Astrocyte (in vitro differentiated cells and primary cell): ENCODE measurements at regions not wholly inside any gene's neighbourhood (a gene's known extent, or its start where the extent isn't known, plus 50 kb on each side); places are given as distances from the start of the nearest gene placed in this dataset.

Experiments
- EZH2 ChIP-seq: IDR thresholded peaks from 2 replicates; pipeline ENCODE4 v1.6.1; 2012; ENCODE audit warnings: mild to moderate bottlenecking, low read length, inconsistent platforms; ENCODE audit not compliant: insufficient read depth
- TF ChIP-seq, protein P1 (sequence below): IDR thresholded peaks from 2 replicates; pipeline ENCODE4 v1.5.1; 2011; ENCODE audit warnings: low read depth, mild to moderate bottlenecking, inconsistent platforms, low read length, moderate library complexity; ENCODE audit not compliant: insufficient read depth

DNA sequence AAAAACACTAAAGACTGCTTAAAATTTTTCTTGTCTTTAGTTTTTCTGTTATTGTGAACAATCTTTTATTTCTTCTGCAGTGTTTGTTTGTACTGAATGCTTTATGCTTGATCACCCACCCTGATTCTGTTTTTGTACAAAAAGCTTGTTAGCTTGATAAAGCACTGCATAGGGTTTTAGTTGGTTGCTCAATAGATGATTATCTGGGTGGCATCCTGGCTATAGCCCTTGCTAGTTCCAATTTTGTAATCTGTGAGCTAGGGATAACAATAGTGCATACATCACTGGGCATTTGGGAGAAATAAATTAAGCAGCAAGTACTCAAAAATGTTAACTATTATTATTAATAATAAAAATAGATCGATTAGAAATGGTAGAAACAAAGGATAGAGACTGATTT, 102.3 kb downstream of the ZPLD1 start:
- TF ChIP-seq, protein P1, sequence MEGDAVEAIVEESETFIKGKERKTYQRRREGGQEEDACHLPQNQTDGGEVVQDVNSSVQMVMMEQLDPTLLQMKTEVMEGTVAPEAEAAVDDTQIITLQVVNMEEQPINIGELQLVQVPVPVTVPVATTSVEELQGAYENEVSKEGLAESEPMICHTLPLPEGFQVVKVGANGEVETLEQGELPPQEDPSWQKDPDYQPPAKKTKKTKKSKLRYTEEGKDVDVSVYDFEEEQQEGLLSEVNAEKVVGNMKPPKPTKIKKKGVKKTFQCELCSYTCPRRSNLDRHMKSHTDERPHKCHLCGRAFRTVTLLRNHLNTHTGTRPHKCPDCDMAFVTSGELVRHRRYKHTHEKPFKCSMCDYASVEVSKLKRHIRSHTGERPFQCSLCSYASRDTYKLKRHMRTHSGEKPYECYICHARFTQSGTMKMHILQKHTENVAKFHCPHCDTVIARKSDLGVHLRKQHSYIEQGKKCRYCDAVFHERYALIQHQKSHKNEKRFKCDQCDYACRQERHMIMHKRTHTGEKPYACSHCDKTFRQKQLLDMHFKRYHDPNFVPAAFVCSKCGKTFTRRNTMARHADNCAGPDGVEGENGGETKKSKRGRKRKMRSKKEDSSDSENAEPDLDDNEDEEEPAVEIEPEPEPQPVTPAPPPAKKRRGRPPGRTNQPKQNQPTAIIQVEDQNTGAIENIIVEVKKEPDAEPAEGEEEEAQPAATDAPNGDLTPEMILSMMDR, result no peak
- TF ChIP-seq EZH2, result no peak
